BJ (cell line): ENCODE measurements at regions not wholly inside any gene's neighbourhood (a gene's known extent, or its start where the extent isn't known, plus 50 kb on each side); places are given as distances from the start of the nearest gene placed in this dataset.
A peak's percentile ranks its signal among the peaks of the same experiment; 100 is the strongest.

Experiments
- CTCF ChIA-PET: fragments of 350-600 bp; formaldehyde crosslinking; extraction: SDS; loops from one replicate; lab custom pipeline; 2021; ENCODE audit warnings: antibody characterized with exemption, inconsistent platforms; lab: Yijun Ruan, JAX
- POLR2A ChIA-PET: fragments of 300-600 bp; sonication (Branson Sonifier 250); formaldehyde crosslinking; extraction: SDS; loops from one replicate; lab custom pipeline; 2021; ENCODE audit warnings: antibody characterized with exemption; lab: Charles Lee
- DNase-seq: peaks from one replicate; pipeline ENCODE4 v3.0.0-alpha.2; 2011; ENCODE audit warnings: low read depth
- H3K27me3 ChIP-seq: 2 replicates; pipeline ENCODE4 v1.6.0; 2011; ENCODE audit warnings: low read length; ENCODE audit not compliant: control insufficient read depth, insufficient read depth
- H3K36me3 ChIP-seq: 2 replicates; pipeline ENCODE4 v1.5.1; 2011; ENCODE audit warnings: low read length; ENCODE audit not compliant: control insufficient read depth, insufficient read depth
- H3K4me3 ChIP-seq: 2 replicates; pipeline ENCODE4 v1.5.1; 2011; ENCODE audit warnings: low read depth, mild to moderate bottlenecking, control low read depth, low read length
- TF ChIP-seq, protein P1 (sequence below): IDR thresholded peaks from 2 replicates; pipeline ENCODE4 v1.5.1; 2011; ENCODE audit warnings: low read depth, mild to moderate bottlenecking, control low read depth, inconsistent platforms, low read length, moderate library complexity; ENCODE audit not compliant: insufficient read depth

DNA sequence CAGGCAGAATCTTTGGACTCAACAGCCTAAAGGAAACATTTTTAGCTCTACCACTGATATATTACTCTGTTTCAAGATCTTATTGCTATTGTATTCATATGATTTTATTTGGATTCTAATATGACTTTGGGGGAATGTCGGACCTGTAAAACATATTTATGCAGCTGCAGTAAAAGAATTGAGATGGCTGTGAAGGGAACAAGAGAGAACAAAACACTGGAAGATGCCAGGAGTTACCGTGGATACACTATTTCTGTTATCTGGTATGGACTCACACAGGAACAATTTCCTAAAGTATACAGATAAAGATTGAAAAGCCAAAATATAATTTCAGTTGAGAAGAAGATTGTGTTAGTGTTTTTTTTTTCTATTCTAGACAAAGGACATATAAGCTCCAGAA is 113.0 kb upstream of the DCLK2 start:
- TF ChIP-seq, protein P1, sequence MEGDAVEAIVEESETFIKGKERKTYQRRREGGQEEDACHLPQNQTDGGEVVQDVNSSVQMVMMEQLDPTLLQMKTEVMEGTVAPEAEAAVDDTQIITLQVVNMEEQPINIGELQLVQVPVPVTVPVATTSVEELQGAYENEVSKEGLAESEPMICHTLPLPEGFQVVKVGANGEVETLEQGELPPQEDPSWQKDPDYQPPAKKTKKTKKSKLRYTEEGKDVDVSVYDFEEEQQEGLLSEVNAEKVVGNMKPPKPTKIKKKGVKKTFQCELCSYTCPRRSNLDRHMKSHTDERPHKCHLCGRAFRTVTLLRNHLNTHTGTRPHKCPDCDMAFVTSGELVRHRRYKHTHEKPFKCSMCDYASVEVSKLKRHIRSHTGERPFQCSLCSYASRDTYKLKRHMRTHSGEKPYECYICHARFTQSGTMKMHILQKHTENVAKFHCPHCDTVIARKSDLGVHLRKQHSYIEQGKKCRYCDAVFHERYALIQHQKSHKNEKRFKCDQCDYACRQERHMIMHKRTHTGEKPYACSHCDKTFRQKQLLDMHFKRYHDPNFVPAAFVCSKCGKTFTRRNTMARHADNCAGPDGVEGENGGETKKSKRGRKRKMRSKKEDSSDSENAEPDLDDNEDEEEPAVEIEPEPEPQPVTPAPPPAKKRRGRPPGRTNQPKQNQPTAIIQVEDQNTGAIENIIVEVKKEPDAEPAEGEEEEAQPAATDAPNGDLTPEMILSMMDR: no peak
- Histone ChIP-seq H3K4me3 (no peak overlapping the region), H3K36me3 (no peaks in the 10 kb centered on the region), H3K27me3 (no peaks in the 10 kb centered on the region)
- CTCF ChIA-PET: interaction anchor here (0.6 kb wide), 1 partner anchor 919 kb away, joined by 3 read pairs; no protein-coding TSS in a partner anchor
- DNase-seq: no peak
- POLR2A ChIA-PET: no interaction called here

DNA sequence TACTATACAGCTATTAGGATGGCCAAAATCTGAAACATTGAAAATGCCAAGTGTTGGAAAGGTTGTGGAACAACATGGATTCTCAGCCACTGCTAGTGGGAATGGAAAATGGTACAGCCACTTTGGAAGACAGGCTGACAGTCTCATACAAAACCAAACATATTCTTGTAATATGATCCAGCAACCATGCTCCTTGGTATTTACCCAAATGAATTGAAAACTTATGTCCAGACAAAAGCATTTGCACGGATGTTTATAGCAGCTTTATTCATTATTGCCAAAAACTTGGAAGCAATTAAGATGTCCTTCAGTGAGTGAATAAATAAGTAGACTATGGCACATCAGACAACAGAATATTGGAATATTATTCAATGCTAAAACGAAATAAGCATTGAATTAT is 105.8 kb upstream of the DCLK2 start:
- DNase-seq: peak; percentile 44
- ChIA-PET POLR2A (no interaction called here), CTCF (interaction anchor here (1.7 kb wide), 1 partner anchor 270 kb away, joined by 4 read pairs; no protein-coding TSS in a partner anchor)
- Histone ChIP-seq H3K36me3 (no peaks in the 10 kb centered on the region), H3K27me3 (no peaks in the 10 kb centered on the region), H3K4me3 (no peak overlapping the region)
- TF ChIP-seq, protein P1: no peak

DNA sequence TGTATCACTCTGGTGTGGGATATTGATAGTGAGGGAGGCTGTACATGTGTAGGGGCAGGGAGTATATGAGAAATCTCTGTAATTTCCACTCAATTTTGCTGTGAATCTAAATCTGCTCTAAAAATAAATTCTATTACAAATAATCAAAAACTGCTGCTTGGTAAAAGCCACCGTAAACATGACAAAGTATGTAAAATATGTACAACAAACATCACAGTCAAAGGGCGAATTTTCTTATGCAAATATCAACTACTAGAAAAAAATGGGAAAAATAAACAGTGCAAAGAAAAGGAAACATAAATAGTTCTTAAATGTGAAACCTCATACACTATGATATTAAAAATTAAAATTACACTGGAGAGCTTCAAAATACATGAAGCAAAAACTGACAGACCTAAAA is 105.1 kb upstream of the DCLK2 start:
- TF ChIP-seq, protein P1: no peak
- CTCF ChIA-PET: interaction anchor here (1.7 kb wide), 1 partner anchor 269 kb away, joined by 4 read pairs; no protein-coding TSS in a partner anchor
- POLR2A ChIA-PET: no interaction called here

DNA sequence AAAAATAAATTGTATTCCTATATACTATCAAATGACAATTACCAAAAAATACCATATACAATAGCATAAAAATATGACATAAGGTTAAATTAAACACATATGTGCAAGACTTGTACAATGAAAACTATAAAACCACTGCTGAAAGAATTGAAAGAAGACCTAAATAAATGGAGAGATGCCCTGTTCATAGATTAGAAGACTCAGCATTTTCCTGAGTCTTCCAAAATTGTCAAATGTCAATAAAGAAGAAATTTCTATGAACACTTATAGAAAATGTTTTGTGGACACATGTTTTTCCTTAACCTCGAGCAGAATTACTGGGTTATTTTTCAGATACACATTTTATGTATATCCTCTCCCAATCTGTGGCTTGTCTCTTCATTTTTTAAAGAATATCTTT is 103.1 kb upstream of the DCLK2 start:
- TF ChIP-seq, protein P1: no peak
- ChIA-PET POLR2A (no interaction called here), CTCF (no interaction called here)
- H3K36me3 ChIP-seq: no peaks in the 10 kb centered on the region
- H3K4me3 ChIP-seq: no peak overlapping the region
- no peak for DNase-seq
- no peaks in the 10 kb centered on the region for H3K27me3 ChIP-seq

More for the DNA sequence above, 105.1 kb upstream of the DCLK2 start:
- no peaks in the 10 kb centered on the region for H3K36me3 ChIP-seq
- H3K4me3 ChIP-seq: no peak overlapping the region
- no peaks in the 10 kb centered on the region for H3K27me3 ChIP-seq
- DNase-seq: no peak

DNA sequence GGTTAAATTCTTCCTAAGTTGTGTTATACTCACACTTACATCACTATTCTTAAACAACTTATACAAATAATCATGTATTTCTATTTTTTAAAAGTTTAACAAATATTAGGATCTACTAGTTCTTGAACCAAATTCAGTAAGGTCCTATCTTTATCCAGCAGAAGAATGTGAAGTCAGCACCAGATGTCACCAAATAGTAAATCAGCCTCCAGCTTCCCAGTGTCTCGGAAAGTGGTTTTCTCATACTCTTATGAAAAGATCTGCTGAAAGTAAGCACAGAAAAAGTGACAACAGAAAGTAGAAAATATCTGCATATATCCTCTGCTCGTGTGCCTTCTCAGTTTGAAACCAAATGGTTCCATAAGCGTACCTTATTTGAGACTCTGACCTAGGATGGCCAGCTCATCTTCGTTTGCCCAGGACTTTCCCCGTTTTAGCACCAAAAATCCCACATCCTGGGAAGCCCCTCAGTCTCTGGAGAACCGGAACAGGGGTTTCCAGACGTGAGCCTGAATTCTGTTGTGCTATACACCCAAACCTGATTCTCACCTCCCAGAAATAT is 98.0 kb upstream of the DCLK2 start:
- H3K27me3 ChIP-seq: no peaks in the 10 kb centered on the region
- no peak overlapping the region for H3K4me3 ChIP-seq
- ChIA-PET CTCF (interaction anchor here (0.7 to 2.0 kb wide), 6 partner anchors 17 to 887 kb away, joined by 3 to 9 read pairs (median 4); no protein-coding TSS in a partner anchor), POLR2A (no interaction called here)
- TF ChIP-seq, protein P1: no peak
- no peak for DNase-seq
- no peaks in the 10 kb centered on the region for H3K36me3 ChIP-seq
